HG02678 (cell line): ENCODE measurements at regions not wholly inside any gene's neighbourhood (a gene's known extent, or its start where the extent isn't known, plus 50 kb on each side); places are given as distances from the start of the nearest gene placed in this dataset.
"Not testable (repeated sequence)": the region's sequence is repeated elsewhere in the genome, so short reads cannot be mapped to it uniquely, and the experiment has no call there.

Experiments
- ATAC-seq: cut with Tn5 transposase; IDR thresholded peaks from one replicate; pipeline ENCODE4 v1.9.1; 2021; ENCODE audit warnings: mild to moderate bottlenecking, moderate library complexity; ENCODE audit not compliant: unreplicated experiment

- no peak for ATAC-seq
Measured at GRCh38 chr2:150860301-150860700, 372.8 kb upstream of the RND3 start.

- ATAC-seq: no peak
Measured at GRCh38 chr2:150859877-150860276, 372.4 kb upstream of the RND3 start.

GRCh38 chr2:150859162-150859561, 371.7 kb upstream of the RND3 start:
- ATAC-seq: no peak

GRCh38 chr2:150858382-150858781, 370.9 kb upstream of the RND3 start:
- ATAC-seq: no peak

GRCh38 chr2:150856596-150857281, 369.3 kb upstream of the RND3 start:
- no peak for ATAC-seq

GRCh38 chr2:150853263-150853662, 365.8 kb upstream of the RND3 start:
- no peak for ATAC-seq

- no peak for ATAC-seq
Measured at GRCh38 chr2:150850641-150851040, 363.2 kb upstream of the RND3 start.

- ATAC-seq: no peak
Measured at GRCh38 chr2:150847578-150847977, 360.1 kb upstream of the RND3 start.

- ATAC-seq: no peak
Measured at GRCh38 chr2:150846691-150847090, 359.2 kb upstream of the RND3 start.

GRCh38 chr2:150832686-150833085, 345.2 kb upstream of the RND3 start:
- no peak for ATAC-seq

- ATAC-seq: no peak
Measured at GRCh38 chr2:150824118-150824517, 336.7 kb upstream of the RND3 start.

- ATAC-seq: no peak
Measured at GRCh38 chr2:150817422-150817821, 330.0 kb upstream of the RND3 start.

GRCh38 chr2:150812664-150813367, 325.3 kb upstream of the RND3 start:
- ATAC-seq: no peak

- ATAC-seq: no peak
Measured at GRCh38 chr2:150812066-150812465, 324.6 kb upstream of the RND3 start.

- ATAC-seq: no peak
Measured at GRCh38 chr2:150811259-150811855, 323.9 kb upstream of the RND3 start.

- ATAC-seq: no peak
Measured at GRCh38 chr2:150809103-150809502, 321.6 kb upstream of the RND3 start.

- no peak for ATAC-seq
Measured at GRCh38 chr2:150806336-150806735, 318.9 kb upstream of the RND3 start.

GRCh38 chr2:150803689-150804398, 316.4 kb upstream of the RND3 start:
- ATAC-seq: no peak

GRCh38 chr2:150802635-150803034, 315.2 kb upstream of the RND3 start:
- no peak for ATAC-seq

- ATAC-seq: not testable (repeated sequence)
Measured at GRCh38 chr2:150796236-150796635, 308.8 kb upstream of the RND3 start.

- no peak for ATAC-seq
Measured at GRCh38 chr2:150792780-150793300, 305.4 kb upstream of the RND3 start.
